AG20443 (cell line): ENCODE measurements at regions not wholly inside any gene's neighbourhood (a gene's known extent, or its start where the extent isn't known, plus 50 kb on each side); places are given as distances from the start of the nearest gene placed in this dataset.
A peak's percentile ranks its signal among the peaks of the same experiment; 100 is the strongest.
"Not testable (repeated sequence)": the region's sequence is repeated elsewhere in the genome, so short reads cannot be mapped to it uniquely, and the experiment has no call there.

Source experiments
- DNase-seq: peaks from one replicate; pipeline ENCODE4 v3.0.0; 2012; ENCODE audit warnings: low spot score, mixed read lengths

DNA sequence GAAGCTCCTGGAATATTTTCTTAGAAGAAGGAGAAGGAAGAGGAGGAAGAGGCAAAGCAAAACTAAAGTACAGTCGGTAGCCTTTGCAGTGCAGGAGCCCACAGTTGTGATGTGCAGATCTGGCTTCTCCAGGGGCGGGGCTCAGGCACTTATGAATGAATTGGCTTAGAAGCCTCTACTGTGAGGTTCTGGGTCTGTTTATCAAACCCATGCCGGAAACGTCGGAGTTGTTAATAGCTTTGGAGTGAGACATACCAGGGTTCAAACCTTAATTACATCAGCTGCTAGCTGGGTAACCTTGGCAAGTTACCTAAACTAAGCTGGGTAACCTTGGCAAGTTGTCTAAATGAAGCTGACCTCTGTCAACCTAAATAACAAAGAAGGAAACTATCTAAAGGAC lies 89.3 kb upstream of the PITRM1 start:
- DNase-seq = no peak

- DNase-seq = no peak
These were observed 87.7 kb upstream of the PITRM1 start for GRCh38 chr10:3260066-3260834.

DNA sequence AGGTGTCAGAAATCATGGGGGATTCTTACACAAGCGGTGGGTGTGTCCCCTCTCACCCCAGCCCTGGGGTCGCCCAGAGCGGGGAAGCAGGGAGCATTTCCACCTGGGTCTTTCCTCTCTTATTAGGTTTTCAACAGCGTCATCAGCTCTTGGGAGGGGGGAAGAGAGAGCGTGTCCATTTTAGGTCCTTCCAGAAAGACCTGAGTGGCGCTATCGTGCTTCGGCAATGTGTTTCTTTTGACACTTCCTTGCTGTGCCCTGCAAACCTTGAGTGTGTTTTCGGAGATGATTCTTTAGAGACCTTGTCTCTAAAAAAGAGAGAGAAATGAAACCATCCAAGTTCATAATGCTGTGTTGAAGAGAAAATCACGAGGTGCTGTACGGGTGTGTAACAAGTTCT lies 86.9 kb upstream of the PITRM1 start:
- DNase-seq = no peak

- no peak for DNase-seq
These were observed 85.8 kb upstream of the PITRM1 start for GRCh38 chr10:3258394-3258793.

DNA sequence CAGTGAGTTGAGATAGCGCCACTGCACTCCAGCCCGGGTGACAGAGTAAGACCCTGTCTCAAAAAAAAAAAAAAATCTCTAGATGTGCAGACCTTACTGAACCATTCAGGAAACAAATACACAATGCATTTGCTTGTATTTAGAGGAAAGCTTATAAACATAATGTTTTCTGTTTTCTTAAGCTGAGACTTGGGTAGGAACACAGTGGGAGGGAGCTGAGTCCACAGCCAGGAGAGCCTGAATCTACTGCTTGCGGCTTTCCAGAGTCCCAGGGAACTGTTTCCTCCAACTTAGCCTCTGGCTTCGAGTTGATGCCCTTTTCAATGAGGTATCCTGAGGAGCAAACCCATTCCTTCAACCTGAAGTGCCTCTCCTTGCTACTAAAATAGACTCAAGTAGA lies 83.0 kb upstream of the PITRM1 start:
- no peak for DNase-seq

- peak; percentile 24 for DNase-seq
These were observed 82.5 kb upstream of the PITRM1 start for GRCh38 chr10:3255075-3255474.

DNA sequence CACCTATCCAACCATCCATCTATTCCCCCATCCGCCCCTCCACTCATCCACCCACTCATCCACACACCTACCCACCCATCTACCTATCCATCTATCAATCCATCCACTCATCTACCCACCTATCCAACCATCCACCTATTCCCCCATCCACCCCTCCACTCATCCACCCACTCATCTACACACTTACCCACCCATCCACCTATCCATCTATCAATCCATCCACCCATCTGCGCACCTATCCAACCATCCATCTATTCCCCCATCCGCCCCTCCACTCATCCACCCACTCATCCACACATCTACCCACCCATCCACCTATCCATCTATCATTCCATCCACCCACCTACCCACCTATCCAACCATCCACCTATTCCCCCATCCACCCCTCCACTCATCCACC lies 81.4 kb upstream of the PITRM1 start:
- not testable (repeated sequence) for DNase-seq

DNA sequence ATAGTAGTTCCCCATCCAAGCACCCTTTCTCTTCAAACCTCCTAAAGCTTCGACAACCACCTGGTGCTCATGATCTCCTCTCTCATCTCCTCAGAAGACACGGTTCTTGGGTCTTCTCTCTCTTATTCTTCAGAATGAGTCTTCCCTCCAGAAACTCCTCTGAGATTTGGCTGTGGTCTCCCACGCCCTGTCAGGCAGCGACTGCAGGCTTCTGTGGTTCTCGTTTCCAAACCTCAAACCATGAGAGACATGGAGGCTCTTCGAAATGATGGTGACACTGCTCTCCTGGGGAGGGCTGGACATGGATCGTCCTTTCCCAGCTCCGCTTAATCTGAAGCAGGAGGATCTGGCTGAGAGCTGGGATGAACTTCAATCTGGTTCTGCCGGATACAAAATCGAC lies 78.6 kb upstream of the PITRM1 start:
- no peak for DNase-seq

DNA sequence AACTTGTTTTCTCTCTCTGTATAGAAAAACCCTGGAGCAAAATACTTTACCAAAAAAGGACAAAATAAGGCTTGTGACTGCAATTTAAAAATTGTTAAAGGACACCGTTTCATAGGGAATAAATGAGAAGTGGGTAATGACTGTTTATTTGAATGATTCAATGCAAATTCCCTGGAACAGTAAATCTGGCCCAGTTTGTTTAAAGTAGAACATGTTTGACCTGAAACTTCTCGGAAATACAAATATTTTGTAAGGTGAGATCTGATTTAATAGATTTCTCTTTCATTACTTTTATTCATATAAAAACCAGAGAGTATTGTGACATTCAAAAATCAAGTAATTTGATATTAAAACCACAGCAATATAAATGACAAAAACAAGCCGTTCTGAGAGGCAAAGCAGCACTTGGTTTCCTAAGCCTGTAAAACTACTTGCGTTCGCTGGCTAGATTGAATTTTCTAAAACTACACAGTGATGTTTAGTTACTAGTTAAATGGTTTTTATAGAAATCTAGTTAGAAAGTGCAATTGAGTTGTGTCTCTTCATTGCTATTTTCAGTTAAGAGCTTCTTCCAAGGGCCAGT lies 76.8 kb upstream of the PITRM1 start:
- no peak for DNase-seq

- DNase-seq = peak; percentile 88
These were observed 76.1 kb upstream of the PITRM1 start for GRCh38 chr10:3248526-3249306.

DNA sequence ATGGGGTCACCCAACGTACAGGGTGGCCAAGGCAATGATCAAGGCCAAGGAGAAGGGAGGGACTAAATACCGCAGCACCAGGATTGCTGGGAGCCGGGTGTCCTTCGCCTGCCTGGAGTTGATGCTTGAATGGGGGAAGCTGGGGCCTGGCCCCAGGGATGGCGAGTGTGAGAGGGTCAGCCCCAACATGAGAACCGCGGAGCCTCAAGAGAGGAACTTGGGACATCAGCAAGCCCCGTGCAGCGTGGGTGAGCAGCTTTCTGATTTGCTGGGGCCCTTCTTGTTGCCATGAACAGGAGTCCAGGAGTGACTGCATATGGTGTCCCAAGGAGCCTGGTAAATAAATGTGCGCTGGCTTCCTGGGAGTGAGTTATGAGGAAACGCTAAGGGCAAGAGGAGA lies 72.8 kb upstream of the PITRM1 start:
- no peak for DNase-seq

DNA sequence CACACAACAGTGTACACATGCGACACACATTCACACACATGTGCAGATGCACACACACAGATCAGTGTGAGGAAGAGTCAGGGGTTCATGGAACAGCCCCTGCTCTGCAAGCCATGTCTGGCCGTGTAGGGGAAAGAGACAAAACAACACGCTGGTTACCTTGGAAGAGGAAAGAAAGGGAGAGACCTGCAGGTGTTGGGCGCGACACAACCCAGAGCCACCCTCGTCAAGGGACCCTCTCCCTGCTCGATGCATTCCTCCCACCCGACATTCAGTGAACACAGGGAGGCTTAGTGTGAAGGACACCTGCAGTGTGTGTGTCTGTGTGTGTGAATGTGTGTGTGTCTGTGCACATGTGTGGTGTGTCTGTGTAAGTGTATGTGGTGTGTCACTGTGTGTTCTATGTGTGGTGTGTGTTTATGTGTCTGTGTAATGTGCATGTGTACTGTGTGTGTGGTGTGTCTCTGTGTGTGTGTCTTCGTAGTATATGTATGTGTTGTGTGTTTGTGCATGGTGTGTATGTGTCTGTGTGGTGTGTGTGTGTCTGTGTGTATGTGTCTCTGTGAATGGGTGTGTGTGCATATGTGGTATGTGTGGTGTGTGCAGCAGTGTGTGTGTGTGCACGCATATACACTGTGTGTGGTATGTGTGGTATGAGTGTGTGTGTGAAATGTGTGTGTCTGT lies 69.5 kb upstream of the PITRM1 start:
- no peak for DNase-seq

- no peak for DNase-seq
These were observed 68.8 kb upstream of the PITRM1 start for GRCh38 chr10:3241274-3241921.

- DNase-seq = no peak
These were observed 67.6 kb upstream of the PITRM1 start for GRCh38 chr10:3239920-3240894.

- peak; percentile 81 for DNase-seq
These were observed 66.7 kb upstream of the PITRM1 start for GRCh38 chr10:3239066-3239919.

DNA sequence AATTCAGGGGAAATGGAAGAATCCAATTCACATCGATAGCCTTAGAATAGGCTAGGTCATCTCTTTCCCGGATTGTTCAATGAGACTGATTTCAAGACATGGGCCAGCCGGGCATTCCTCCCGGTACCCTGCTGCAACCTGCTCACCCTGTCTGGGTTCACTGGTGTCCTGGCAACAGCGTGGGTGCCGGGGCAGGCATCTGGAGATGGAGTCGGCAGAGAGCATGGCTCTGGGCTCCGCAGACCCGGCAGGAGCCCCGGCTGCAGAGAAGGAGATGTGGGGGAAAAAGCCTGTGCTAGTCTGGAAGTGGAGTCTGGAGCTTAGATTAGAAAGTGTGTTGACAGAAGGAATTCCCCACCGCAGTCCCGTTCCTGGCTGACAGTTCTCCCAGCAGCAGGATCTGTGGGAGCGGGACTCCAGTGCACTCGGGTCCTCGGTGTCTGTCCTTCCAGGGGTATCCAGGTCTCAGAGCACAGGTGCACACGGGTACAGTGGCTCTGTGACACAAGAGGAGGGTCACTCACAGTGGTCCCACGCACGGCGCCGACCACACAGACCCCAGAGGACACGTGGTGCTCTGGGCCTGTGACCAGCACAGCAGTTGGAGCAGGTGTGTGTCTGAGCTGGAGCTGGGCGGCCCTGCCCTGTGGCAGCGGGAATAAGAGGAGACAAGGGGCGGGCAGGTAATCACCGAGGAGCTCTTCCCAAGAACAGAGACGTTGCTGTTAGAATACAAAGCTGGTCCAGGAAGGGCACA lies 65.7 kb upstream of the PITRM1 start:
- DNase-seq = no peak

GRCh38 chr10:3237530-3237929 lies 64.9 kb upstream of the PITRM1 start:
- DNase-seq = no peak

DNA sequence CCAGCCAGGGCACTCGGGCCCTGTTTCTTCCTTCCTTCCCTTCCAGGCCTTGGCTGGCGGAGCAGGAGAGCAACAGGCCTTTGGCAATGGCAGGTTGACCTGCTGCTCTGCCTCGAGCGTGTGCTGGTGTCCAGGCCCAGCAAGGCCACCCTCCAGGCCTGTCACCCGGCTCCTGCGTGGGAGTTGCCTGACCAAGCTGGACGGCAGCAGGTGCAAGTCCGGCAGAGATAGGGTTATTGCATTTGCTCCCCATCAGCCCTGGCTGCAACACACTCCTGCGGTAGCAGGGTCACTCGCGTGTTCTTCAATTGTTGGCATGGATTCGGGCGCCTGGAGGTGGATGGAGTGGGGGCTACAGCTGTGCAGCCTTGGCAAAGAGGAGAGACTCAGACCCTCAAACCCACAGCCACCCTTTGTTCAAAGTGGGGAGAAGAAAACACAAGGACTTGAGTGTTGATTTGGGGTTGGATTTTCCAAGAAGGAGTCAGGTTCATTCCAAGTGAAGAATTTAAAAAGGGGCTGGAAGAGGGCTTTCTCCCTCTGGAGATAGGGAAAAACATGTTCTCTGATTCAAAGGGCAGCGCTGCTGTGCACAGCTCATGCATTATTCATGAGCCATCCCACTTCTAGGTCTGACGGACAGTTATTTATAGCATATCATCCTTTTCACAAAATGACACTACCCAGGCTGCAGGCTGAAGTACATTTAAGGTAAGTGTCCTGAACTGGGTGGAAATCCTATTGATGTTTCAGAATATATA lies 64.2 kb upstream of the PITRM1 start:
- no peak for DNase-seq
